ENCODE measurements at regions not wholly inside any gene's neighbourhood (a gene's known extent, or its start where the extent isn't known, plus 50 kb on each side); places are given as distances from the start of the nearest gene placed in this dataset.

- ChIA-PET CTCF (no interaction called here), POLR2A (no interaction called here)
- Histone ChIP-seq H3K27ac (ENCODE audit: insufficient read depth, low read depth, low read length) (no peak overlapping the region), H3K79me2 (ENCODE audit: control insufficient read depth, insufficient read depth, low read length) (no peaks in the 10 kb centered on the region), H3K4me1 (ENCODE audit: control insufficient read depth, extremely low read depth, insufficient read depth, low read length) (no peaks in the 10 kb centered on the region), H3K36me3 (ENCODE audit: control insufficient read depth in 2 of 2, extremely low read depth in 1 of 2, insufficient read depth in 2 of 2, low read length in 2 of 2) (no peaks in the 10 kb centered on the region), H4K20me1 (replicated peaks; ENCODE audit: control insufficient read depth, extremely low read depth, insufficient read depth, low read length) (no peaks in the 10 kb centered on the region), H3K9me1 (replicated peaks; ENCODE audit: control insufficient read depth, extremely low read depth, insufficient read depth, low read length) (no peaks in the 10 kb centered on the region), H3K4me2 (ENCODE audit: insufficient read depth, low read length) (no peak overlapping the region), H2AFZ (ENCODE audit: low read depth, low read length) (no peak overlapping the region), H3K27me3 (ENCODE audit: control insufficient read depth in 2 of 2, insufficient read depth in 2 of 2, low read length in 2 of 2) (no peaks in the 10 kb centered on the region), H3K9ac (replicated peaks; ENCODE audit: extremely low read depth, insufficient read depth, low read length) (no peak overlapping the region), H3K4me3 (replicated peaks in 1 of 3; ENCODE audit: insufficient read depth in 1 of 3, low read depth in 1 of 3, low read length in 3 of 3) (no peak overlapping the region), H3K9me3 (replicated peaks; ENCODE audit: control insufficient read depth, insufficient read depth, low read length) (no peaks in the 10 kb centered on the region)
- FAIRE-seq (no peak), DNase-seq (ENCODE audit: low read depth, low spot score) (no peak)
- dilution Hi-C loops (cut with MboI; ENCODE audit: extremely low pct_ligation_motif_present, low sequenced_read_pairs), result no loop called here
- no peak for TF ChIP-seq FOS (IDR thresholded peaks at IDR 0.05; ENCODE audit: borderline replicate concordance, insufficient read depth, low read length)
- no peak for TF ChIP-seq MYC (IDR thresholded peaks at IDR 0.05; ENCODE audit: low read depth, low read length)
- TF ChIP-seq GATA2 (IDR thresholded peaks at IDR 0.05; ENCODE audit: insufficient read depth, insufficient read length, low read depth, low read length), result no peak
- no peak for TF ChIP-seq MAX (IDR thresholded peaks at IDR 0.05; ENCODE audit: insufficient read depth, insufficient read length)
- TF ChIP-seq, protein P1, sequence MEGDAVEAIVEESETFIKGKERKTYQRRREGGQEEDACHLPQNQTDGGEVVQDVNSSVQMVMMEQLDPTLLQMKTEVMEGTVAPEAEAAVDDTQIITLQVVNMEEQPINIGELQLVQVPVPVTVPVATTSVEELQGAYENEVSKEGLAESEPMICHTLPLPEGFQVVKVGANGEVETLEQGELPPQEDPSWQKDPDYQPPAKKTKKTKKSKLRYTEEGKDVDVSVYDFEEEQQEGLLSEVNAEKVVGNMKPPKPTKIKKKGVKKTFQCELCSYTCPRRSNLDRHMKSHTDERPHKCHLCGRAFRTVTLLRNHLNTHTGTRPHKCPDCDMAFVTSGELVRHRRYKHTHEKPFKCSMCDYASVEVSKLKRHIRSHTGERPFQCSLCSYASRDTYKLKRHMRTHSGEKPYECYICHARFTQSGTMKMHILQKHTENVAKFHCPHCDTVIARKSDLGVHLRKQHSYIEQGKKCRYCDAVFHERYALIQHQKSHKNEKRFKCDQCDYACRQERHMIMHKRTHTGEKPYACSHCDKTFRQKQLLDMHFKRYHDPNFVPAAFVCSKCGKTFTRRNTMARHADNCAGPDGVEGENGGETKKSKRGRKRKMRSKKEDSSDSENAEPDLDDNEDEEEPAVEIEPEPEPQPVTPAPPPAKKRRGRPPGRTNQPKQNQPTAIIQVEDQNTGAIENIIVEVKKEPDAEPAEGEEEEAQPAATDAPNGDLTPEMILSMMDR (IDR thresholded peaks at IDR 0.05; ENCODE audit: extremely low read depth in 1 of 2, insufficient read depth in 1 of 2, low read depth in 1 of 2, low read length in 2 of 2), result no peak
- TF ChIP-seq EZH2 (IDR thresholded peaks at IDR 0.05; ENCODE audit: borderline replicate concordance, low read depth, low read length, severe bottlenecking), result no peak
- intact Hi-C loops (cut with micrococcal nuclease), result no loop called here
- BruUV-seq (replicated peaks), result no TSS peak
These were observed 62.7 kb upstream of the FIBIN start for GRCh38 chr11:26931248-26931631.

DNA sequence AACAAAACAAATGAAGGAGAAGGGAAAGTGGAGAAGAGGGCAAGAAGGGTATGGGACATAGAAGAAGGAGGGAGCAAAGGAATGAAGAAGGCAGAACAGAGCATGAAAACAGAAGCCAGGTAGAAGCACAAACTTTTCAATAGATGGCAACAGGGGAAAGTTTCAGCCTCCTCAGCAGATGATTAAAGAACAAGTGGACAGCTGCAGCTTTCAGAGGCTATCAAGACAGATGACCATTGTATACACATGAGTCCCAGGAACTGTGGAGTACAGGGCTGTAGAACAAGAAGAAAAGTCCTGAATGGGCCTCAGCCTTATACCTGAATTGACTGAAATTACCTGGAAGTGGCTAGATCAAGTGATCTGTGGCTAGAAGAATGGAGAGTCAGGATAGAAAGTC, 62.0 kb upstream of the FIBIN start:
- ChIA-PET CTCF (no interaction called here), POLR2A (no interaction called here)
- Histone ChIP-seq H2AFZ (ENCODE audit: low read depth, low read length) (no peak overlapping the region), H3K79me2 (ENCODE audit: control insufficient read depth, insufficient read depth, low read length) (no peaks in the 10 kb centered on the region), H3K9me3 (replicated peaks; ENCODE audit: control insufficient read depth, insufficient read depth, low read length) (no peaks in the 10 kb centered on the region), H3K9ac (replicated peaks; ENCODE audit: extremely low read depth, insufficient read depth, low read length) (no peak overlapping the region), H3K4me2 (ENCODE audit: insufficient read depth, low read length) (no peak overlapping the region), H3K4me1 (ENCODE audit: control insufficient read depth, extremely low read depth, insufficient read depth, low read length) (no peaks in the 10 kb centered on the region), H3K27ac (ENCODE audit: insufficient read depth, low read depth, low read length) (no peak overlapping the region), H3K4me3 (replicated peaks in 1 of 3; ENCODE audit: insufficient read depth in 1 of 3, low read depth in 1 of 3, low read length in 3 of 3) (no peak overlapping the region), H3K9me1 (replicated peaks; ENCODE audit: control insufficient read depth, extremely low read depth, insufficient read depth, low read length) (no peaks in the 10 kb centered on the region), H3K36me3 (ENCODE audit: control insufficient read depth in 2 of 2, extremely low read depth in 1 of 2, insufficient read depth in 2 of 2, low read length in 2 of 2) (no peaks in the 10 kb centered on the region), H3K27me3 (ENCODE audit: control insufficient read depth in 2 of 2, insufficient read depth in 2 of 2, low read length in 2 of 2) (no peaks in the 10 kb centered on the region), H4K20me1 (replicated peaks; ENCODE audit: control insufficient read depth, extremely low read depth, insufficient read depth, low read length) (no peaks in the 10 kb centered on the region)
- FAIRE-seq (no peak), DNase-seq (ENCODE audit: low read depth, low spot score) (no peak)
- TF ChIP-seq, protein P1 (IDR thresholded peaks at IDR 0.05; ENCODE audit: extremely low read depth in 1 of 2, insufficient read depth in 1 of 2, low read depth in 1 of 2, low read length in 2 of 2), result no peak
- TF ChIP-seq POLR2A (IDR thresholded peaks at IDR 0.05; ENCODE audit: low read depth, low read length) (no peak), FOS (IDR thresholded peaks at IDR 0.05; ENCODE audit: borderline replicate concordance, insufficient read depth, low read length) (no peak), MYC (IDR thresholded peaks at IDR 0.05; ENCODE audit: low read depth, low read length) (no peak), POLR2AphosphoS5 (IDR thresholded peaks at IDR 0.05; ENCODE audit: insufficient read depth, low read depth, low read length) (no peak), EZH2 (IDR thresholded peaks at IDR 0.05; ENCODE audit: borderline replicate concordance, low read depth, low read length, severe bottlenecking) (no peak), MAX (IDR thresholded peaks at IDR 0.05; ENCODE audit: insufficient read depth, insufficient read length) (no peak), JUN (IDR thresholded peaks at IDR 0.05; ENCODE audit: borderline replicate concordance, insufficient read depth, insufficient read length, low read depth) (no peak), GATA2 (IDR thresholded peaks at IDR 0.05; ENCODE audit: insufficient read depth, insufficient read length, low read depth, low read length) (no peak)
- intact Hi-C loops (cut with micrococcal nuclease) (no loop called here), dilution Hi-C loops (cut with MboI; ENCODE audit: extremely low pct_ligation_motif_present, low sequenced_read_pairs) (no loop called here)
- BruUV-seq (replicated peaks), result no TSS peak

All from endothelial cell of umbilical vein (primary cell).